ENCODE measurements at regions not wholly inside any gene's neighbourhood (a gene's known extent, or its start where the extent isn't known, plus 50 kb on each side); places are given as distances from the start of the nearest gene placed in this dataset.

GRCh38 chr1:55819011-55819410 is 603.8 kb upstream of the USP24 start:
- no peak for TF ChIP-seq CTCF (IDR thresholded peaks at IDR 0.05; ENCODE audit: low read depth, low read length, missing control alignments)
- no peak overlapping the region for H3K27ac ChIP-seq
- in situ Hi-C loops (cut with HindIII; ENCODE audit: low pct_ligation_motif_present, low sequenced_read_pairs), result no loop called here
- no peak overlapping the region for H3K4me3 ChIP-seq (ENCODE audit: low read depth, low read length)
- H3K36me3 ChIP-seq (replicated peaks), result no peaks in the 10 kb centered on the region
- no peaks in the 10 kb centered on the region for H3K27me3 ChIP-seq (replicated peaks)
- DNase-seq, result no peak

- no peak for DNase-seq
- in situ Hi-C loops (cut with HindIII; ENCODE audit: low pct_ligation_motif_present, low sequenced_read_pairs), result no loop called here
- H3K27me3 ChIP-seq (replicated peaks), result no peaks in the 10 kb centered on the region
- no peak for TF ChIP-seq CTCF (IDR thresholded peaks at IDR 0.05; ENCODE audit: low read depth, low read length, missing control alignments)
- no peak overlapping the region for H3K4me3 ChIP-seq (ENCODE audit: low read depth, low read length)
- no peaks in the 10 kb centered on the region for H3K36me3 ChIP-seq (replicated peaks)
- no peak overlapping the region for H3K27ac ChIP-seq
These were observed 601.6 kb upstream of the USP24 start for GRCh38 chr1:55816456-55817426.

GRCh38 chr1:55815745-55816455 is 600.7 kb upstream of the USP24 start:
- Histone ChIP-seq H3K27ac (no peak overlapping the region), H3K27me3 (replicated peaks) (no peaks in the 10 kb centered on the region), H3K4me3 (ENCODE audit: low read depth, low read length) (no peak overlapping the region), H3K36me3 (replicated peaks) (no peaks in the 10 kb centered on the region)
- no peak for DNase-seq
- TF ChIP-seq CTCF (IDR thresholded peaks at IDR 0.05; ENCODE audit: low read depth, low read length, missing control alignments), result no peak
- in situ Hi-C loops (cut with HindIII; ENCODE audit: low pct_ligation_motif_present, low sequenced_read_pairs), result no loop called here

- no peak for DNase-seq
- Histone ChIP-seq H3K36me3 (replicated peaks) (no peaks in the 10 kb centered on the region), H3K27me3 (replicated peaks) (no peaks in the 10 kb centered on the region), H3K4me3 (ENCODE audit: low read depth, low read length) (no peak overlapping the region), H3K27ac (no peak overlapping the region)
- in situ Hi-C loops (cut with HindIII; ENCODE audit: low pct_ligation_motif_present, low sequenced_read_pairs), result no loop called here
- TF ChIP-seq CTCF (IDR thresholded peaks at IDR 0.05; ENCODE audit: low read depth, low read length, missing control alignments), result no peak
These were observed 599.8 kb upstream of the USP24 start for GRCh38 chr1:55814967-55815366.

- Histone ChIP-seq H3K36me3 (replicated peaks) (no peaks in the 10 kb centered on the region), H3K4me3 (ENCODE audit: low read depth, low read length) (no peak overlapping the region), H3K27ac (no peak overlapping the region), H3K27me3 (replicated peaks) (no peaks in the 10 kb centered on the region)
- in situ Hi-C loops (cut with HindIII; ENCODE audit: low pct_ligation_motif_present, low sequenced_read_pairs), result no loop called here
- DNase-seq, result no peak
- no peak for TF ChIP-seq CTCF (IDR thresholded peaks at IDR 0.05; ENCODE audit: low read depth, low read length, missing control alignments)
These were observed 598.5 kb upstream of the USP24 start for GRCh38 chr1:55813618-55814017.
